ENCODE measurements at regions not wholly inside any gene's neighbourhood (a gene's known extent, or its start where the extent isn't known, plus 50 kb on each side); places are given as distances from the start of the nearest gene placed in this dataset.

- TF ChIP-seq POLR2A (IDR thresholded peaks at IDR 0.05; ENCODE audit: low read length) (no peak), GATA1 (IDR thresholded peaks at IDR 0.05; ENCODE audit: low read depth, low read length) (no peak)
Observed at GRCh38 chrX:150225266-150225665, 137.9 kb upstream of the MAMLD1 start.

All from erythroblast (primary cell).